ENCODE measurements at regions not wholly inside any gene's neighbourhood (a gene's known extent, or its start where the extent isn't known, plus 50 kb on each side); places are given as distances from the start of the nearest gene placed in this dataset.

- no peak for TF ChIP-seq CTCF (IDR thresholded peaks at IDR 0.05; ENCODE audit: insufficient read depth, low read length, poor library complexity, severe bottlenecking)
- no peak overlapping the region for H3K4me3 ChIP-seq (replicated peaks; ENCODE audit: low read depth, low read length)
- no peaks in the 10 kb centered on the region for H3K27me3 ChIP-seq (replicated peaks; ENCODE audit: control insufficient read depth, insufficient read depth, low read length)
- DNase-seq (ENCODE audit: extremely low read depth, insufficient read length): no peak
- H3K36me3 ChIP-seq (ENCODE audit: control insufficient read depth, insufficient read depth, low read length): no peaks in the 10 kb centered on the region
These were observed 734.6 kb upstream of the SORCS1 start for GRCh38 chr10:107899075-107899474.

DNA sequence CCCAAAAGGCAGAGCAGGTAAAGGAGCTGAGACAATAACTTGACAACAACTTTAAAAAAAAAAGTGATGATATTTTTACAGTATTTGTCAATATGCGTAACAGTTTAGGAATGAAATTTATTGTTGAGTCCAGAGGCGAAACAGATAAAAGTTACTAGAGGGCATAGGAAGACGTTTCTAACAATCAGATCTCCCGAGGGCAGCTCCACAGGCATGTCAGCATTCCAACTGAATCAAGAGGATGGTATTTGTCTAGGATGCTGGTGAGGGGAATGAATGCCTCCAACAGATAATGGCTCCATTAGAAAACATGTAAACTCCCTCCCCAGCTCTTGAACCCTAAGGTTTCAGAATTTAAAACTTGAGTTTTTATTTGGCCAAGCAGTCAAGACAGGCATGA is 733.9 kb upstream of the SORCS1 start:
- Histone ChIP-seq H3K36me3 (ENCODE audit: control insufficient read depth, insufficient read depth, low read length) (no peaks in the 10 kb centered on the region), H3K4me3 (replicated peaks; ENCODE audit: low read depth, low read length) (no peak overlapping the region), H3K27me3 (replicated peaks; ENCODE audit: control insufficient read depth, insufficient read depth, low read length) (no peaks in the 10 kb centered on the region)
- no peak for DNase-seq (ENCODE audit: extremely low read depth, insufficient read length)
- no peak for TF ChIP-seq CTCF (IDR thresholded peaks at IDR 0.05; ENCODE audit: insufficient read depth, low read length, poor library complexity, severe bottlenecking)

- H3K4me3 ChIP-seq (replicated peaks; ENCODE audit: low read depth, low read length): no peak overlapping the region
- H3K36me3 ChIP-seq (ENCODE audit: control insufficient read depth, insufficient read depth, low read length): no peaks in the 10 kb centered on the region
- TF ChIP-seq CTCF (IDR thresholded peaks at IDR 0.05; ENCODE audit: insufficient read depth, low read length, poor library complexity, severe bottlenecking): no peak
- DNase-seq (ENCODE audit: extremely low read depth, insufficient read length): no peak
- no peaks in the 10 kb centered on the region for H3K27me3 ChIP-seq (replicated peaks; ENCODE audit: control insufficient read depth, insufficient read depth, low read length)
These were observed 730.0 kb upstream of the SORCS1 start for GRCh38 chr10:107894516-107894915.

DNA sequence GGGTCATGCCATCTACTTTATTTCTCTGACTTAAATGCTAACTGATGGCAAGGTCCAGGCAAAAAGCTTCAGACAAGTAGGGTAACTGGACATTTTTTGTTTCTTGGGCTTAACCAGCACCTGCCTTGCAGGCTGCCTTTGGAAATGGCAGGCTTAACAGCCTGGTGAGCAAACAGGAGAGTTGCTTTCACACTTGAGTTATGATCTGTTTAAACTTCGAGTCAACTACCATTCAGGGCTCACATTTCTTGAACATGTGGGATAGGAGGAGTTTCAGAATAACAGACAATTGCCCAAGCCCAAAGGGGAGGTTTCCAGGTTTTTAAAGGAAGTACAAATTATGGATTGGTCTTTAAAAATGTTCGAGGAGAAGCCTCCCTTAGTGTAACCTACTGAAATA is 724.6 kb upstream of the SORCS1 start:
- no peak for TF ChIP-seq CTCF (IDR thresholded peaks at IDR 0.05; ENCODE audit: insufficient read depth, low read length, poor library complexity, severe bottlenecking)
- H3K27me3 ChIP-seq (replicated peaks; ENCODE audit: control insufficient read depth, insufficient read depth, low read length): no peaks in the 10 kb centered on the region
- DNase-seq (ENCODE audit: extremely low read depth, insufficient read length): no peak
- H3K36me3 ChIP-seq (ENCODE audit: control insufficient read depth, insufficient read depth, low read length): no peaks in the 10 kb centered on the region
- no peak overlapping the region for H3K4me3 ChIP-seq (replicated peaks; ENCODE audit: low read depth, low read length)

DNA sequence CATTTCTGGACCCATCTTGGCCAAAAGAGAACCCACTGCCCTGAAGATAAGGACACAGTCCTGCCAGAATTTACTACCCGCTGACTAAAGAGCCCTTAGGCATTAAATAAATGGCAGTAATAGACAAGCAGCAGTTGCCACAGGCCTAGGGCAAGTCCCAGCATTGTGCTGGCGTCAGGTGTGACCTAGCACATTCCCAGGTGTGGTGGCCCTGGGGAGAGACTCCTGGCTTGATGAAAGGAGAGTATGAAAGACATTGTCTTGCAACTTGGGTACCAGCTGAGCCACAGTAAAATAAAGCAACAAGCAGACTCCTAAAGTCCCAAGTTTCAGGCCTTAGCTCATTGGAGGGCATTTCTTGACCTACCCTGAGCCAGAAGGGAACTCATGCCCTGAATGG is 715.7 kb upstream of the SORCS1 start:
- Histone ChIP-seq H3K4me3 (replicated peaks; ENCODE audit: low read depth, low read length) (no peak overlapping the region), H3K27me3 (replicated peaks; ENCODE audit: control insufficient read depth, insufficient read depth, low read length) (no peaks in the 10 kb centered on the region), H3K36me3 (ENCODE audit: control insufficient read depth, insufficient read depth, low read length) (no peaks in the 10 kb centered on the region)
- DNase-seq (ENCODE audit: extremely low read depth, insufficient read length): no peak
- TF ChIP-seq CTCF (IDR thresholded peaks at IDR 0.05; ENCODE audit: insufficient read depth, low read length, poor library complexity, severe bottlenecking): no peak

- Histone ChIP-seq H3K36me3 (ENCODE audit: control insufficient read depth, insufficient read depth, low read length) (no peaks in the 10 kb centered on the region), H3K4me3 (replicated peaks; ENCODE audit: low read depth, low read length) (no peak overlapping the region), H3K27me3 (replicated peaks; ENCODE audit: control insufficient read depth, insufficient read depth, low read length) (no peaks in the 10 kb centered on the region)
- no peak for DNase-seq (ENCODE audit: extremely low read depth, insufficient read length)
- no peak for TF ChIP-seq CTCF (IDR thresholded peaks at IDR 0.05; ENCODE audit: insufficient read depth, low read length, poor library complexity, severe bottlenecking)
These were observed 708.5 kb upstream of the SORCS1 start for GRCh38 chr10:107873007-107873406.

All from GM06990 (cell line).